Natural killer cell (primary cell): ENCODE measurements at regions not wholly inside any gene's neighbourhood (a gene's known extent, or its start where the extent isn't known, plus 50 kb on each side); places are given as distances from the start of the nearest gene placed in this dataset.
A peak's percentile ranks its signal among the peaks of the same experiment; 100 is the strongest.

Source experiments
- ATAC-seq, 3 donors: fragments of 150-1000 bp in 2 of 3; fragments of 200-7000 bp in 1 of 3; cut with Tn5 transposase; 1 replicate in 1 of 3; 2 replicates in 2 of 3; pipeline ENCODE4 v1.10.0; 2021; ENCODE audit warnings: mild to moderate bottlenecking in 2 of 3, moderate library complexity in 2 of 3
- DNase-seq, 2 donors: peaks; one replicate each; pipeline versions ENCODE4 v3.0.0 to v3.0.0-alpha.2; 2013 to 2021; ENCODE audit warnings: mixed read lengths in 1 of 2
- H3K27ac ChIP-seq: one replicate; pipeline ENCODE4 v1.5.1; 2013; ENCODE audit warnings: mild to moderate bottlenecking, low read length
- H3K27me3 ChIP-seq: one replicate; pipeline ENCODE4 v1.6.1; 2013; ENCODE audit warnings: low read length; ENCODE audit not compliant: control insufficient read depth, insufficient read depth
- H3K36me3 ChIP-seq: one replicate; pipeline ENCODE4 v1.6.1; 2013; ENCODE audit warnings: low read length; ENCODE audit not compliant: control insufficient read depth, insufficient read depth
- H3K4me1 ChIP-seq: one replicate; pipeline ENCODE4 v1.6.1; 2013; ENCODE audit warnings: low read length; ENCODE audit not compliant: control insufficient read depth, insufficient read depth
- H3K4me3 ChIP-seq: one replicate; pipeline ENCODE4 v1.5.1; 2013; ENCODE audit warnings: low read length
- H3K9me3 ChIP-seq: one replicate; pipeline ENCODE4 v1.6.1; 2013; ENCODE audit warnings: low read length; ENCODE audit not compliant: control insufficient read depth, insufficient read depth
- H3K27ac Mint-ChIP-seq, 2 donors: one replicate each; pipeline ENCODE4 v1.8.0; 2022; ENCODE audit warnings: mild to moderate bottlenecking in 2 of 2, mixed read lengths in 2 of 2, moderate library complexity in 1 of 2
- H3K27me3 Mint-ChIP-seq, 2 donors: one replicate each; pipeline ENCODE4 v1.8.0; 2022; ENCODE audit warnings: low read depth in 2 of 2, mixed read lengths in 2 of 2
- H3K36me3 Mint-ChIP-seq: one replicate; pipeline ENCODE4 v1.8.0; 2022; ENCODE audit warnings: mixed read lengths
- H3K4me1 Mint-ChIP-seq, 2 donors: one replicate each; pipeline ENCODE4 v1.8.0; 2022; ENCODE audit warnings: mixed read lengths in 2 of 2
- H3K4me3 Mint-ChIP-seq: one replicate; pipeline ENCODE4 v1.8.0; 2022; ENCODE audit warnings: mild to moderate bottlenecking, moderate library complexity, mixed read lengths
- H3K9me3 Mint-ChIP-seq, 2 donors: one replicate each; pipeline ENCODE4 v1.8.0; 2022; ENCODE audit warnings: mixed read lengths in 2 of 2
- CTCF ChIP-seq: fragments of 200-600 bp; IDR thresholded peaks from one replicate; pipeline ENCODE4 v1.8.0; 2022; ENCODE audit warnings: antibody characterized with exemption
- WGBS: methylation state at CpG from one replicate; pipeline ENCODE4 v1.1.7; 2013; ENCODE audit warnings: missing lambda C conversion rate; ENCODE audit not compliant: insufficient coverage; 5-methylcytosine and 5-hydroxymethylcytosine counted together
- intact Hi-C: fragments of 100-400 bp; cut with micrococcal nuclease; formaldehyde crosslinking; loops from one replicate; pipeline ENCODE4 v1.14.2; 2022

- H3K9me3 ChIP-seq, result no peaks in the 10 kb centered on the region
- H3K4me1 Mint-ChIP-seq, result peaks cover 4 to 6% of the 10 kb centered on the region in 2 donors
- no peak overlapping the region for H3K4me3 Mint-ChIP-seq
- DNase-seq, result no peak
- no peak for TF ChIP-seq CTCF
- no peak overlapping the region for H3K4me3 ChIP-seq
- H3K9me3 Mint-ChIP-seq, result peaks cover 0 to 3% of the 10 kb centered on the region in 2 donors
- no peaks in the 10 kb centered on the region for H3K4me1 ChIP-seq
- 87% methylated on average over 1 of the region's 1 CpG for WGBS
- H3K27ac ChIP-seq, result no peak overlapping the region
- intact Hi-C loops, result no loop called here
- H3K36me3 ChIP-seq, result no peaks in the 10 kb centered on the region
- H3K27me3 Mint-ChIP-seq, result peaks cover 0 to 2% of the 10 kb centered on the region in 2 donors
- no peak overlapping the region for H3K27ac Mint-ChIP-seq
- ATAC-seq, result no peak
- H3K27me3 ChIP-seq, result no peaks in the 10 kb centered on the region
- no peaks in the 10 kb centered on the region for H3K36me3 Mint-ChIP-seq
Observed at GRCh38 chr4:155592938-155593297, 73.7 kb upstream of the GUCY1A1 start.

- H3K27ac ChIP-seq, result no peak overlapping the region
- DNase-seq (no peak), ATAC-seq (peak in 2 of 3 donors; percentile 74 to 79)
- peaks cover 0 to 3% of the 10 kb centered on the region in 2 donors for H3K9me3 Mint-ChIP-seq
- intact Hi-C loops, result no loop called here
- H3K4me1 ChIP-seq, result no peaks in the 10 kb centered on the region
- H3K36me3 ChIP-seq, result no peaks in the 10 kb centered on the region
- no peak overlapping the region for H3K4me3 ChIP-seq
- WGBS, result 67% methylated on average over 1 of the region's 3 CpGs
- no peaks in the 10 kb centered on the region for H3K27me3 ChIP-seq
- H3K4me1 Mint-ChIP-seq, result peaks cover 4 to 6% of the 10 kb centered on the region in 2 donors
- H3K9me3 ChIP-seq, result no peaks in the 10 kb centered on the region
- no peak overlapping the region for H3K27ac Mint-ChIP-seq
- TF ChIP-seq CTCF, result no peak
- no peaks in the 10 kb centered on the region for H3K36me3 Mint-ChIP-seq
- peaks cover 0 to 2% of the 10 kb centered on the region in 2 donors for H3K27me3 Mint-ChIP-seq
- H3K4me3 Mint-ChIP-seq, result no peak overlapping the region
Observed at GRCh38 chr4:155592179-155592937, 74.3 kb upstream of the GUCY1A1 start.

- 97% methylated on average over 6 of the region's 6 CpGs for WGBS
- intact Hi-C loops, result no loop called here
- H3K27me3 ChIP-seq, result no peaks in the 10 kb centered on the region
- peaks cover 0 to 2% of the 10 kb centered on the region in 2 donors for H3K27me3 Mint-ChIP-seq
- no peaks in the 10 kb centered on the region for H3K9me3 ChIP-seq
- ATAC-seq, result no peak
- no peaks in the 10 kb centered on the region for H3K36me3 ChIP-seq
- no peaks in the 10 kb centered on the region for H3K36me3 Mint-ChIP-seq
- H3K27ac Mint-ChIP-seq, result no peak overlapping the region
- H3K4me1 Mint-ChIP-seq, result peaks cover 4 to 6% of the 10 kb centered on the region in 2 donors
- peaks cover 0 to 3% of the 10 kb centered on the region in 2 donors for H3K9me3 Mint-ChIP-seq
- no peaks in the 10 kb centered on the region for H3K4me1 ChIP-seq
- no peak overlapping the region for H3K4me3 ChIP-seq
- no peak for TF ChIP-seq CTCF
- no peak for DNase-seq
- H3K4me3 Mint-ChIP-seq, result no peak overlapping the region
- no peak overlapping the region for H3K27ac ChIP-seq
Observed at GRCh38 chr4:155591738-155592143, 74.9 kb upstream of the GUCY1A1 start.
